Left cardiac atrium (tissue), 4 donors: ENCODE measurements at regions not wholly inside any gene's neighbourhood (a gene's known extent, or its start where the extent isn't known, plus 50 kb on each side); places are given as distances from the start of the nearest gene placed in this dataset.

Source experiments
- ATAC-seq, 2 donors: fragments of 200-7000 bp; cut with Tn5 transposase; one replicate each; pipeline ENCODE4 v1.9.1; 2020; ENCODE audit warnings: mild to moderate bottlenecking in 2 of 2, moderate library complexity in 2 of 2
- DNase-seq: peaks from one replicate; pipeline ENCODE4 v3.0.0-alpha.2; 2020
- intact Hi-C, 2 donors: fragments of 100-400 bp; cut with DNase I; formaldehyde crosslinking; loops; one replicate each; pipeline versions ENCODE4 v1.14.1 to v1.15.1; 2022 to 2023
- donor health status: DM: no; HTN: yes; CAD: no.
- donor health status: DM: no; HTN: yes; CAD: no; lungs with severe emphysema.
- donor health status: DM: yes; HTN: yes; CAD: no.
- donor health status: Dilated cardiomyopathy.

DNA sequence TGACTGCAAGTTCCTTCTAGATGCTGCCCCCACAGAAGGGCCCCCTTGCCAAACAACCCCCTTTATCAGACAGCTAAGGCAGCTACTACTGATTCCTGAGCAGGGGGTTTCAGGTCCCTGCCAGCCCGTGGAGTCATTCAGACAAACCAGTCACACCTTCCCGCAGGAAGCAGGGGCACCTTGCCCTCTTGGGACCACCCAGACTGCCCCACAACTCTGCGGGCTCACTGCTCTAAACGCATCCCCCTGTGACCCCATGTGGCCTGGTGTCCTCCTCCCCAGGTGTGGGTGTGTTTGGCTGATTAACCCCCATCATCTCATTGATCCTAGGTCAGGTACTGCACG lies 298.9 kb downstream of the TCERG1L start:
- DNase-seq (no peak), ATAC-seq (no peak)
- intact Hi-C loops = no loop called here

DNA sequence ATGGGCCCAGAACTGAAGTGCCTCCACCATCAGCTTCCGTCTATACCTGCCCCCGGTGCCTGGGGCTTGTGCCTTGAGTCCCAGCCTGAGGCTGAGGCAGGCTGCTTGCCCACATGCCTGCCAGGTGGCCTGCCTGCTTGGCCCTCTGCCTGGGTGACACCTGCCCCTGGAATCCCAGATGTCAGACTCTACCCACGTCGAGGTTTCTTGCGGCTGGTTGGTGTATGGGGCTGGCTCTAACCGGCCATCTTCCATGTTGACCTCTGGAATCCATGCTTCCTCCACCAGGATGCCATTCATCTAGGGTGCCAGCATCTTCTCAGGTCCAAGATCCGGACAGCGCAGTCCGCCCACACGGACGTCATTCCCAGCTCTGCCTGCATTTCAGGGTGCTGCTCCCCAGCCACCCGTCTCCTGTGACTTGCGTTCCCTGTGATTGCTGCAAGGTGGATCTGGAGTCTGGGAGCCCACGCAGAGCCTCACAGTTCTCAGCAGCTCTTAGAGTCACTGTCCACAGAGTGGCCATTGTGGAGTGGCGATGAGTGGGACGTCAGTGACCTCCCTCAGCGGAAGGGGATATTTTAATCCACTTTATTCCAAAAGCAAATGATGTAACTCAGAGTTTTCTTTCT lies 298.1 kb downstream of the TCERG1L start:
- ATAC-seq (no peak), DNase-seq (no peak)
- intact Hi-C loops = no loop called here

DNA sequence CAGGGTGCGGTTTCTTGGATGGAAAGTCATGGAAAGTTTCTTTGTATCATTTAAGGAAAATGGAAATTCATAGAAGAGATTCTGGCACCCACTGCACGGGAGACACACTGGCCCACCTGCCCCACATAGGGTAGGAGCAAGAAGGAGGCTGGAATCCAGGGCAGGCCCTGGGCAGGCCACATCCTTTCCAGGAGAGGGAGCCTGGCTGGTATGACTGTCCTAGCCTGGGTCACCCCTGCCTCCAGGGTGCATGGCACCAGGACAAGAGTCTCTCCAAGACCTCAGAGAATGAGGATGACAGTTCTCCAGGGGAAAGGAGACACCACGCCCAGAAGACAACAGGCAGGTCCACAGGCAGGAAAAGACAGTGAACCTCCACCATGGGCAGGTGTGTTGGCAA lies 297.2 kb downstream of the TCERG1L start:
- intact Hi-C loops = no loop called here
- ATAC-seq = no peak

DNA sequence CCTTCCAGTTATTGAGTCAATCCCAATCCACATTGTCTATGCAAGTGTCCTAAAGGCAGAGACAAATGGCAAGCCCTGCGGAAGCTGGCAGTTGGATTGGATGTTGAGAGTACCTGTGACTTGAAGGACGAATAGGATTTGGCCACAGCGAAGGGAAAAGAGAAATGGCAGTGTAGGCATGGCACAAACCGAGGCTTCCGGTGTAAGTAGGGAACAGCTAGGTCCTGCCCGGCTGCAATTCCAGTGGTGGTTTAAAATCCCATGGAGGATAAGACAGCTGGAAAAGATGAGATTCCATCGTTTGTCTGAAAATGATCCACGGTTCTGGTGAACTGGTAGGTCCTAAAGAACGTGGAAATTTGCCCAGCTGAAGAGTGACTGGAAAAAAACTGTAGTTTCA lies 296.2 kb downstream of the TCERG1L start:
- ATAC-seq = no peak
- no peak for DNase-seq
- intact Hi-C loops = no loop called here

More for the DNA sequence above, 297.2 kb downstream of the TCERG1L start:
- no peak for DNase-seq

DNA sequence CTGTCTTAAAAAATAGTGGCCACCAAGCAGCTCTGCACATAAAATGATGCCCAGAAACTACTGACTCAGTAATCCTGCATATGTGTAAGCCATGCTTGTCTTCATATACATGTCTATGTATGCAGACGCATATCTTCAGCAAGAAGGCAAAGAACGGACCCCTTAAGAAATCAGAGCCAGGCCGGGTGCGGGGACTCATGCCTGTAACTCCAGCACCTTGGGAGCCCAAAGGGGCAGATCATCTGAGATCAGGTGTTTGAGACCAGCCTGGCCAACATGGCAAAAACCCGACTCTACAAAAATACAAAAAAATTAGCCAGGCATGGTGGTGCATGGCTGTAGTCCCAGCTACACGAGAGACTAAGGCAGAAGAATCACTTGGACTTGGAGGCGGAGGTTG lies 295.0 kb downstream of the TCERG1L start:
- intact Hi-C loops = no loop called here
- ATAC-seq (no peak), DNase-seq (no peak)

DNA sequence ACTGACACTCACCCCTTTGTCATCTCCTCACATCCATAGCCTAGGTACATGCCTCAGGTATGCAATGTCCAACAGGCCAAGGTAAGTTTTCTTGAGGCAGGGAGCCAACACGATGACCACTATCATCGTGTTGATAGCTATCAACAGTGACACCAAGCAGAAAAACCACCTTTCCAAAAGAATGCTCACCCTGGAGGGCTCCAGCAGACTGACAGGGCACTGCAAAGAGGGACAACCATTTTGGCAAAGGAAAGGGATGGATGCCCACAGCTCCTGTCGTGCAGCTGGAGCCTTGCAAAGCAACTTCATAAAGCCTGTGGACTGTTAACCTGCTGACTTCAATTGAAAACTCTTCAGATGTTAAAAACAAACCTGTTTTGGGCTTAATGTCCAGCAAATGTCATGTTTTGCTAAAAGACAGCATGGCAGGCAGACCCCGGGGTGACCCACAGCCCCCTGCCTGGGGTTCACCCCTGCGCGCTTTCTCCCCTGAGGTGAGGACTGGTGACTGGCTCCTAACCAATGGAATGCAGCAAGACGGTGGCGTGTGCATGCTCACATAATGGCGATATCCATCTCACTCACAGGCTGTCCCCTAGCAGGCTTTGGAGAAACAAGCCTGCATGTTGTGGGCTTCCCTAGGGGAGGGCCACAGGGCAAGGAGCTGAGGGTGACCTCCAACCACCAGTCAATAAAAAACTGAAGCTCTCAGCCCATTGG lies 293.8 kb downstream of the TCERG1L start:
- ATAC-seq (no peak), DNase-seq (no peak)
- intact Hi-C loops = no loop called here

DNA sequence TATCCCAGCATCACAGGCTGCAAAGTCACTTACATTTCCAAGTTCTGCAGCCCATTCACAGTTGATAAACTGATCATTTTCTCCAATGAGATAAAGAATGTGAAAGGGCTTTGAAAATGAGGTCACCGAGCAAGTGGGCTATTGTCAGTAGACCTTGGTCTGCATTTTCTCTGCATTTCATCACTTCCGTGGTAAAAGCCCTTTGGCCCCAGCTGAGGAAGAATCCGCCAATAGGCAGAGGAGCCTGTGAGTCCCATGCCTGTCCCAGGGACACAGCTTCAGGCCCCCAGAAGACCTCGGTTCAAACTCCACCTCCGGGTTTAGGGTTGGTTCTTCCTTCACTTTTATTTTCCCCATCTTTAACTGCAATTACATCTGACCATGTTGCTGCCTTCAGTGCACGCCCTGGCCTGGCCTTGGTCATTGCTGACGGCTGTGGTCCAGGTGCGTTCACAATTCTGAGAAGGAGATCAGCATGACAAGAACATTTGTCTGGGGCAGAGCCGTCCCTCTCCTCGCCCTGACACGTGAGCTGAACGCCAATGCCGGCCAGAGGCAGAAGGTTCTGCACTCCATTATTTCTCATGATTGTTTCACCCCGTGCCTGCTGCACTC lies 292.5 kb downstream of the TCERG1L start:
- no peak for DNase-seq
- no peak for ATAC-seq
- intact Hi-C loops = no loop called here

DNA sequence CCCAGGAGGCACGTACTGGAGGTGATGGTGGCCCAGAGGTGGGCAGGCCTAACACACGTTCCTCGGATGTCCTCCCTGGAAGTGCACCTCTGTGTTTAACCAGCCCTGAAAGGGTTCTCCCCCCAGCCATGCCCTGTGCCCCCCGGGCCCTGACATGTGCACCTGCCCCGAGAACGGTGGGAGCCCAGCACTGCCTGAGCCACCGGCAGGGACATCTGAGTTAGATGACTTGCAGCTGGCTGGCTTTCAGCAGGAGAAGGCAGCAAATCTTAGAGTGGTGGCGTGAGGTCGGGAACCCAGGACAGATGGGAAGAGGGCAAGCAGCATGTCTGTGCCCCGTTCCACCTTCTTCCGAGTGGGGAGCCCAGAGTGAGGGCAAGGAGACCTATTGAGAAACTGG lies 291.8 kb downstream of the TCERG1L start:
- no peak for DNase-seq
- no peak for ATAC-seq
- intact Hi-C loops = no loop called here

DNA sequence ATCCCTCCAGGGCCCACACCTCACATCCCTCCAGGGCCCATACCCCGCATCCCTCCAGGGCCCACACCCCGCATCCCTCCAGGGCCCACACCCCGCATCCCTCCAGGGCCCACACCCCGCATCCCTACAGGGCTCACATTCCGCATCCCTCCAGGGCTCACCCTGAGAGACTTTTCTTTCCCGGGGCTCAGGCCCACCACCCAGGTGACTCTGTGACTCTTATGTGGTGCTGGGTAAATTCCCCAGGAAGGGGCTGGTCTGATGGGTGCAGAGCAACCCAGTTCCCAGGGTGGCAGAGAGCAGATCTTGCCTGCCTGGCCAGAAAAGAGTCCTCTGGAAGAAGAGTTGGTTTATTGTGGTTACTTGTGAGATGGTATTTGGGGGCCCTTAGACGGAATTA lies 290.7 kb downstream of the TCERG1L start:
- DNase-seq = no peak

DNA sequence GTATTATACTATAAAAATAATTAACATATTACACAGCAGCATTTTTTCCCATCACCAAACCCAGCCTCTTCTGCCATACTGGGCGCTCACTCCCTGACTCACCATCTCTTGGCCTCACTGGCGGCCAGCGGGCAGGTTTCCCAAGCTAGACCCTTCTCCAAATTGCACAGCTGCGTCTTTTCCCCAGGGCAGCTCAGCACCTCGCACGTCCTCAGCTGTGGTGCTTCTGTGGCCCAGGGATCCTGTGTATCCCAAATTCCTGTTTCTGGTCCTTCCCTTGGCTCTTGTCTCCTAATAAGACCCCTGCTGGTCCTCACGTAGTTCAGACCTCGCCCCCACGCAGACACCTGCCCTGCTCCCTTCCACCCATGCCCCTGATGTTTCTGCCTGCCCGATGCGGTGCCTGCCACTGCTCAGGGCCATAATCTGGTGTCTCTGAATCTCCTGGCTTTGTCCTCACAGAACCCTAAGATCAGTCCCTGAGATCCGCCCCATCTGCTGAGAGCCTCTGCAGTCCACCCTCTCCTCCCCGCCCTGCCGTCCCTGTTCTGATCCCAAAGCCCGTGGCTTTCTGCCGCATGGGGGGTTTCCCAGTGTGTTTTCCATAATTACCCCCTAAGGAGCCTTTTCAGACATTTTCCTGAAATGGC lies 290.1 kb downstream of the TCERG1L start:
- ATAC-seq (peak in 1 of 2 donors; percentile 57), DNase-seq (no peak)
- intact Hi-C loops = no loop called here

More for the DNA sequence above, 290.7 kb downstream of the TCERG1L start:
- ATAC-seq = no peak
- intact Hi-C loops = no loop called here

DNA sequence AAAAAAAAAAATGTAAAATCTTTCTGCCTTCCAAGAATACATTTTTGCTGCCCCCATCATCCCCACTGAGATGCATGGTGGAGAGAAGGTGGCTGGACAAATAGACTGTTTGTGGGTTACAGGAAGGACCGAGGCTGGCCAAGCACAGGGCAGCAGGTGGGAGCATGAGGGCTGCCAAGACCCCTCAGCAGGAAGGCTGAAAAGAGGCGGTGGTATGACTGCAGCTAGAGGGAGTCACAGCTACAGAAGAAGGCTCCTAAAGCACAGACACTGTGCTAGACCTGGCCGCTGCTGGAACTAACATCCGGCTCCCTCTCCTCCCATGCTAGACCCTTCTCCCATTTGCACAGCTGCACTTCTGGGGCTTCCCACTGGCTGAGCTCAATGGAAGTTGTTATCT lies 289.6 kb downstream of the TCERG1L start:
- ATAC-seq (no peak), DNase-seq (no peak)
- intact Hi-C loops = no loop called here

DNA sequence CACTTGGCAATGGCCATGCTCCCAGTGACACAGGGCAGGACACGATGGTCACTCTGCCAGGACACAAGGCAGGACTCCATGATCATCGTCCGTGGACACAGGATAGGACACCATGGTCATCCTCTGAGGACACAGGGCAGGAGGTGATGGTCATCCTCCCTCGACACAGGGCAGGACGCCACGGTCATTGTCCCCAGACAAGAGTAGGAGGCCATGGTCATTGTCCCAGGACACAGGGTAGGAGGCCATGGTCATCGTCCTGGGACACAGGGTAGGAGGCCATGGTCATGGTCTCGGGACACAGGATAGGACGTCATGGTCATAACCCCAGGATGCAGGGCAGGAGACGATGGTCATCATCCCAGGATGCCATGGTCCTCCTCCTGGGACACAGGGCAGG lies 289.2 kb downstream of the TCERG1L start:
- no peak for DNase-seq
- no peak for ATAC-seq
- intact Hi-C loops = no loop called here

DNA sequence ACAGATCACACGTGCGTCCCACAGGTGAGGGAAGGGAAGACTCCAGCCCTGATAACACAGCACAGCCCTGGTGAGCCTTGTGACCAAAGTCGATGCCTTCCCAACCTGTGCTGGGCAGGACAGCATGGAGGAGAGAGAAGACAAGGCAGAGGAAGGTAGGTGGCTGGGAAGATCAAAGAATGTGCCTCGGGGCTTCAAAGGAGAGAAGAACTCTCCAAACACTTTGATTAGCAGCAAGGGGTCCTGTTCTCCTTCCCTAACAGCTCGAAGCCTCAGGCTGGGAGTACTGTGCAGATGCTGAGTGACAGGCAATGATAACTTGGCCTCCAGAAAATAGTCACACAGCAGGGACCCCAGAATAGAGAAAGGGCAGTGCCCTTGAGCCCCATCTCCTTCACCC lies 288.5 kb downstream of the TCERG1L start:
- DNase-seq (no peak), ATAC-seq (no peak)
- intact Hi-C loops = no loop called here

DNA sequence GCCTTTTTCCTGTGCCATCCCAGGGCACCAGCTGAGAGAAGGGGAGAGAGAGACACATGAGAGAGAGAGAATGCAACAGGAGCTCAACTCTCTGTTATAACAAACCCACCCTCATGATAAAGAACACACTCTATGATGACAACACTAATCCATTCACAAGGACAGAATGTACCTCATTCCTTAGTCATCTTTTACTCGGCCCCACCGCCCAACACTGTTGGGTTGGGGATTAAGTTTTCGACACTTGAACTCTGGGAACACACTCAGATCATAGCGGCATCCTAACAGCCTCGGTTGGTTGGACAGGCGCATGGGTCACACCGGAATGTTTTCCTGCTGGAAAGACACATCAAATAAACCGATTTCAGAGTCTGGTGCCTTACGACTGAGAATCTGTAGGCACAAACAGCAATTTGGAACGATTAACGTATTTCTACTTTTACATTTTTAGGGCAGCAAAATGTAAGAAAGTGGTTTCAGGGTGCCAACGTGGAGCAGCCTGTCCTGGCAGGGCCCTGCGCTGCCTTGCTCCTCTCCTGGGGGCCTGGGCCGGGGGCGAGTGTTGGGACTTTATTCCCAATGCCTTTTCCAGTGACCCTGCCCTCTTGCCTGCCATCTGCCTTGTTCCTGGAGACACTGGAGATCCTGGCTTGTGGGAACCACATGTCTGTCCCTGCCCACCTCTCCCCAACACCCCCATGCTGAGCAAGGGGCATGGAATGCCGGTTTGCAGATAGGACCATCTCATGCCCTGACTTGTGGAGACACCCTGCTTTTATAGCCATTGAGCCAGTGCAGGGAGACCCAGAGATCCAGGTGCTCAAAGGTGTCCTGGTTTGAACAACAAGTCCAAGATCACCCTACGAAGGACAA lies 287.0 kb downstream of the TCERG1L start:
- no peak for DNase-seq
- intact Hi-C loops = no loop called here

DNA sequence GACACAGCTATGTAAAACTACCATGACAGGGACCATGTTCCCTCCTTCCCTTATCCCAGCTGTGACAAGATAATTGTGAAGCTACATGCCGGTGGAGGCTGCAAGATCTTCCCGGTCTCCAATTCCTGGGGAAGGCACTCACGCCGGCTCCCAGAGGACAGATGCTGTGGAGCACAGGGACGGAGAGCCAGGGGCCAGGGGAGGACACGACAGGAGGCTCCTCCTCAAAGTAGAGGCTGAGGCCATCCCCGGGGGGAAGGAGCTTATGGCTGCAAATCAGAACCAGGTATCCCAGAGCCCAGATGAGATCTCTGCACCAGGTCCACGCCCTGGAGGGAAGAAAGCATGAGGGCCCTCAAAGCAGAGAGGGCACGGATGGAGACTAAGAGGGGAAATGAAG lies 286.2 kb downstream of the TCERG1L start:
- intact Hi-C loops = no loop called here
- no peak for ATAC-seq

More for the DNA sequence above, 287.0 kb downstream of the TCERG1L start:
- peak in 1 of 2 donors; percentile 30 for ATAC-seq

DNA sequence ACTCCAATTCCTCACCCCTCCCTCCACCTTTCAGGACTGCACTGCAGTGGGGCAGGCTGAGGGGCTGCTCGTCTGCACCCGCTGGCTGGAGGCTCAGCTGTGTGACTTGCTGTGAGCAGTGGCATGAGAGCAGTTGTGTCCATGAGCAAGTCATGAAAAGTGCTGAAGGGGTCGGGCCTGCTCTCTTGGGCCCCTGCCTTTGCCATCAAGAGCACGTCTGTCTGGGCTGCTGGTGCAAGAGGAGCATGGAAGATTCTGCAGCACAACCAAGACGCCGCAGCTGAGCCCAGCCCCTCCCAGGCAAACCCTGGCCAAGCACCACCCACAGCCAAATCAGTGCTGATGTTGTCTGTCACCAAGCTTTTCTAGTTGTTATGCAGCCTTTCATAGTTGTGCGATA lies 284.3 kb downstream of the TCERG1L start:
- intact Hi-C loops = no loop called here
- ATAC-seq (no peak), DNase-seq (no peak)

More for the DNA sequence above, 286.2 kb downstream of the TCERG1L start:
- DNase-seq = no peak

DNA sequence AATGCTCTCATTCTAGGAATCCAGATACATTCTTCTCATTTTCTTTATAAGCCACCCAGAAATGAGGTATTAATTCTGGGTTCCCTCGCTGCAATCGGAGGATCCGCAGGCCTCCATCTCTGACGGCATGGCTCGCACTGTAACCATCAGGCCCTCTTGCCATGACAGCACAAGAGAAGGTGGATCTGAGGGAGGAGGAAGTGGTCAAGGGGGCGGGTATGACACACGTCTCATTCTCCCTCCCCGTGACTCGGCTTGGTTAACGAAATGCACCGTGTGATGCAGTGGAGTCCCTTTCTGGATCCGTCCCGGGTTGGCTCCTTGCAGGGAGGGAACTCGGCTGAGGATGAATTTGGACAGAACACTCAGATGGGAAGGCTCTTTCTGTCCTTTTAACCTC lies 280.2 kb downstream of the TCERG1L start:
- ATAC-seq = no peak
- intact Hi-C loops = no loop called here

DNA sequence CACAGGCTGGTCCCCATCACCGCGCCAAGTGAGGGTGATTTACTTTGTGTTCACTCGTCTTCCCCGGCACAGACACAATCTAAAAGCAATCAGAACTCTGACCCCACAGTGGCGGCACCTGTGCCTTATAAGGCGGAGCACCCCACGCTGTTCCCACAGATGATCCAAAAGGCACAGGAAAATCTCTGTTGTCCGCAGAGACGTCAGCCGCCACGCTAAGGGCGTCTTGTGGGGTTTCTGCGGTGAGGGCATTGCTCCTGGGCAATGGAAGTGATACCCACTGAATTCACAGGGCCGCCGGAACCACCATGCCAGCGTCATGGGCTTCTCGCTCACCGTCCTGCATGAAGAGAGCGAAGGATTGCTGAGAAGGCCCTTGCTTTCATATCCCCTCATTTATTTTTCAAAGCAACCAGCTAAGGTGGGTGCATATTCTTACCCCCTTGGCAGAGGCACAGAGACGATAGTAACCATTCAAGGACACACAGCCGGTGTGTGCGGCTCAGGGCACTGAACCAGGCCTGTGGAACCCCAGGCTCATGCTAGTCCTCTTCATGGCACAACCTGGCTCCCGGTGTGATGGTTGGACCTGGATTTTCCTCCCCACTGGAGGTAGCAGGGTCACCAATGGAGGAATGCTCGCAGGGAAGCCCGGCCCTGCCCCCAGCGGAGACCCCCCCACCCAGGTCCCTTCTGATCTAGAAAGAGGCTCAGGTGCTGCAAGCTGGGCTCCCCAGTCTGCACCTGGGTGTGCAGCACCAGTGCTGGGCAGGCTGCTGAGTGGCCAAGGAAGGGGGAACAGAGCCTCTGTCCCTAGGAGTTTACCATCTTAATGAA lies 279.0 kb downstream of the TCERG1L start:
- no peak for ATAC-seq
- intact Hi-C loops = no loop called here
- DNase-seq = no peak

More for the DNA sequence above, 280.2 kb downstream of the TCERG1L start:
- no peak for DNase-seq
